AG09319 (cell line): ENCODE measurements at regions not wholly inside any gene's neighbourhood (a gene's known extent, or its start where the extent isn't known, plus 50 kb on each side); places are given as distances from the start of the nearest gene placed in this dataset.
"Not testable (repeated sequence)": the region's sequence is repeated elsewhere in the genome, so short reads cannot be mapped to it uniquely, and the experiment has no call there.

Source experiments
- DNase-seq: peaks from one replicate; pipeline ENCODE4 v3.0.0-alpha.2; 2010; ENCODE audit warnings: low read depth; ENCODE audit errors: extremely low read depth
- TF ChIP-seq, protein P1 (sequence below): IDR thresholded peaks from 2 replicates; pipeline ENCODE4 v1.5.1; 2011; ENCODE audit warnings: low read depth, mild to moderate bottlenecking, inconsistent platforms, low read length, moderate library complexity

GRCh38 chr3:145248928-145249327 is 912.1 kb downstream of the PLOD2 start:
- TF ChIP-seq, protein P1, sequence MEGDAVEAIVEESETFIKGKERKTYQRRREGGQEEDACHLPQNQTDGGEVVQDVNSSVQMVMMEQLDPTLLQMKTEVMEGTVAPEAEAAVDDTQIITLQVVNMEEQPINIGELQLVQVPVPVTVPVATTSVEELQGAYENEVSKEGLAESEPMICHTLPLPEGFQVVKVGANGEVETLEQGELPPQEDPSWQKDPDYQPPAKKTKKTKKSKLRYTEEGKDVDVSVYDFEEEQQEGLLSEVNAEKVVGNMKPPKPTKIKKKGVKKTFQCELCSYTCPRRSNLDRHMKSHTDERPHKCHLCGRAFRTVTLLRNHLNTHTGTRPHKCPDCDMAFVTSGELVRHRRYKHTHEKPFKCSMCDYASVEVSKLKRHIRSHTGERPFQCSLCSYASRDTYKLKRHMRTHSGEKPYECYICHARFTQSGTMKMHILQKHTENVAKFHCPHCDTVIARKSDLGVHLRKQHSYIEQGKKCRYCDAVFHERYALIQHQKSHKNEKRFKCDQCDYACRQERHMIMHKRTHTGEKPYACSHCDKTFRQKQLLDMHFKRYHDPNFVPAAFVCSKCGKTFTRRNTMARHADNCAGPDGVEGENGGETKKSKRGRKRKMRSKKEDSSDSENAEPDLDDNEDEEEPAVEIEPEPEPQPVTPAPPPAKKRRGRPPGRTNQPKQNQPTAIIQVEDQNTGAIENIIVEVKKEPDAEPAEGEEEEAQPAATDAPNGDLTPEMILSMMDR: no peak
- no peak for DNase-seq

DNA sequence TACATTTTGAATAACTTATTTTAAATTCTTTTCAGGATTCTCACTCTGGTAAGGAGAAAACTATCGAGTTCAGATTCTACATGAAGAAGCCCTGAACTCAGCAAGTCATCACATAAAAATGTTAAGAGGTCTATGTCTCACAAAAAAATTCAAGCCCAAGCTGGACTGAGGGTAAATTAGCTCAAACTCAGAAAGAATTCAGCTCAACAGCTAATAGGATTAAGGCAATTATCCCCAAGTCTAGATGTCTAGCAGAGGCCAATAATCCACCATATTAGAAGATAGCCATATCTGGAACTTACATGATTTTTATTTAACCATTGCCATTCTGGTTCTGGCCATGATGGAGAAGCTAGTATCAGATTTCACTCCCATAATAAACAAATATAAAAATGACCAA is 909.7 kb downstream of the PLOD2 start:
- DNase-seq: no peak

DNA sequence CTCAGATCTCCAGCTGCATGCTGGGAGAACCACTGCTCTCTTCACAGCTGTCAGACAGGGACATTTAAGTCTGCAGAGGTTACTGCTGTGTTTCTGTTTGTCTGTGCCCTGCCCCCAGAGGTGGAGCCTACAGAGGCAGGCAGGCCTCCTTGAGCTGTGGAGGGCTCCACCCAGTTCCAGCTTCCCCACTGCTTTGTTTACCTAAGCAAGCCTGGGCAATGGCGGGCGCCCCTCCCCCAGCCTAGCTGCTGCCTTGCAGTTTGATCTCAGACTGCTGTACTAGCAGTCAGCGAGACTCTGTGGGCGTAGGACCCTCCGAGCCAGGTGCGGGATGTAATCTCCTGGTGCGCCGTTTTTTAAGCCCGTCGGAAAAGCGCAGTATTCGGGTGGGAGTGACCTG is 903.0 kb downstream of the PLOD2 start:
- DNase-seq: not testable (repeated sequence)

More for the DNA sequence above, 909.7 kb downstream of the PLOD2 start:
- TF ChIP-seq, protein P1: no peak

DNA sequence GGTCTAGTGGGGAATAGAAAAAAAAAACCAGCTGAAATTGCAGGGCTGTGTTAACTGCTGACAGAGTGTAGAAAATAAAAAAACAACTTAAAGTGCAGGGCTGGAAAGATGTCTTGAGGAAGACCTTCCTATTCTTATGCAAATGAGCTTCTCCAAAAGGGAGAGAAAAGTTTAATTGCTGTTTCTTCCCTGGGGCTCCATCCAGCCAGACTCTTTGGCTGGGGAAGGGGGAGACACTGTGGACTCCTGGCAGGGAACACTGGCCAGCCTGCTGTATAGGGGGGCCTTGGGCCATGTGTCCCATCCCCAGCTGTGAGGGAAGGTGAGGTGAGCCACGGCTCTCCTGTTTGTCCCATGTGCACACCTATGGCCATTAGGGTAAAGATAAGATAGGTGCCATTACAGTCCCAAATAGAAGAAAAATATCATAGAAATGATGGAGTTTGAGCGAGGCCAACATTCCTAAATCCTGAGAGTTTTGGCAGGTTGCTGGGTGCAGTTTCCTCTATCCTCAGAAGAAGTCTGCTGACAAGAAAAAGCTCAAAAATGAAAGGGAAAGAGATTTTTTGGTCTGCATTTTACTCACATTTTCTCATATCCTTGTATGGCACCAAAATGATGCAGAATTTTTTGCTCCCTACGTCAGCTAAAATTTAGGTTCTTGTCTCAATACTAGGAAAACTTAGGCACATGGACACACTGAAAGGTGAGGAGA is 901.7 kb downstream of the PLOD2 start:
- no peak for DNase-seq

DNA sequence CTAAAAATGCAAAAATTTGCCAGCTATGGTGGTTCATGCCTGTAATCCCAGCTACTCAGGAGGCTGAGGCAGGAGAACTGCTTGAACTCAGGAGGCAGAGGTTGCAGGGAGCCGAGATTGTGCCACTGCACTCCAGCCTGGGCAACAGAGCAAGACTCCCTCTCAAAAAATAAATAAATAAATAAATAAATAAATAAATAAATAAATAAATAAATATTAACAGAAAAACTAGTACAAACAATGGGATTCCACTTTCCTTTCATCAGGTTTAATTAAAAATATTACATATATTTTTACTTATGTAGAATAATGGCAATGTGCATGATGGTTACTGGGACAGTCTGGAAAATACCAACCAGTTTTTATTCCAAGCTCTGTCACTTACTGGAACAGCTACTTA is 897.5 kb downstream of the PLOD2 start:
- not testable (repeated sequence) for DNase-seq

More for the DNA sequence above, 901.7 kb downstream of the PLOD2 start:
- TF ChIP-seq, protein P1: no peak

DNA sequence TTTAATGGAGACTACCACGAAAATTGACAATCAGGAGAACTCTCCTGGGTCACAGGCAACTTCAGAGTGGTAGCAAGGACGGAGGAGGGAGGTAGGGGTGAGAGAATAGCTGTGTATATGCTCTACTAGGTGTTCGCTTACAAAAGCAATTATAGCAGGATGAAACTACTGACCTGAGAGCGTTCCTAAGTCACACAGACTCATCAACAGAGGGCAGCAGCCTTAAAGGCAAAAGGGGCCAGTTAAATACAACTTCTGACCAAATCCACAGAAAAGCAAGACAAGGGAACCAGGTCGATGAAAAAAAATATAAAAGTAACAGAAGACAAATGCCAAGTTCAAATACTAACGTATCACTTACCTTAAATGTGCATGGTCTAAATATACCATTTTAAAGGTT is 894.6 kb downstream of the PLOD2 start:
- DNase-seq: no peak
- TF ChIP-seq, protein P1: no peak

DNA sequence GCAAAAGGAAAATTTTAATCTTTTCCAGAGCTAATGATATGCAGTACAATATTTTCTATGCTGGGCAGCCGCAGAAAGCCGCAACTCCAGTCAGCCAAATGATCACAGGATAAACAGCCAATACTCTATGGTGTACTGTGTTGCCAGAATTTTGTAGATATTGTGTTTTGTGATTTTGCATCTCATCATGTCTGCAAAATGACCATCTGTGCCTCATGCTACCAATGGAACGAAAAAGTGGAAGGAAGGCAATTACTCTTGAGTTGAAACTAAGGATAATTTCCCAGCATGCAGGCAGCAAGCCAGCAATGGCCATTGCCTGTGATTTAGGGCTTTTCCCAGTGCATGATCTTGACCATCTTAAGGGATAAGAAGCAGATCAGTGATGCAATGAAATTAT is 891.9 kb downstream of the PLOD2 start:
- TF ChIP-seq, protein P1: no peak
- no peak for DNase-seq

DNA sequence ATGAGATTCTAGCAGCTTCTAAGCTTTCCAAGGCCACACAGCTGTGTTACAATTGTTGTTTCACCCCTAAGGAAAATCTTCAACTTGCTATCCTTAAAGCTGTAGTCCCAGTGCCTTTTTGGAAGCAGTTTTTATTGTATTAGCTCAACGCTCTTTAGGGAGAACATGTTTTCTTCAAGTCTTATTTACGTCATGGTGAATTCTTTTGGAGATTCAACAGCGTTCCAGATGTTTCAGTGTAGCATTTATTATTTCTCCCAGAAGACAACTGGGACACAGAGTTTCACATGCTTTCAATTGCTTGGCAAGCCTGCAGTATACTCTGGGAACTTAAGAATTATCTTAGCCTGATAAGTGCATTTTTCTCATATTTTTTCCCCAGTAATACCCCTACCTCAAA is 888.3 kb downstream of the PLOD2 start:
- no peak for DNase-seq
- TF ChIP-seq, protein P1: no peak
